GM12878 (cell line): ENCODE measurements at regions not wholly inside any gene's neighbourhood (a gene's known extent, or its start where the extent isn't known, plus 50 kb on each side); places are given as distances from the start of the nearest gene placed in this dataset.

ENCODE experiments used
- ATAC-seq: fragments of 200-7000 bp; cut with Tn5 transposase; 3 replicates; pipeline ENCODE4 v1.9.1; 2020; ENCODE audit warnings: mild to moderate bottlenecking, moderate library complexity
- BruUV-seq: library from RNA; stranded (reverse); fragments of 400-500 nt; replicated peaks from 2 replicates; lab custom pipeline; 2021; lab: Mats Ljungman, UMichigan
- CTCF ChIA-PET: fragments of 300-600 bp; sonication (Branson Sonifier 250); formaldehyde crosslinking; extraction: SDS; loops from one replicate; lab custom pipeline; 2021; ENCODE audit warnings: inconsistent platforms; lab: Yijun Ruan, JAX
- POLR2A ChIA-PET: fragments of 350-600 bp; formaldehyde crosslinking; extraction: SDS; loops from one replicate; lab custom pipeline; 2021; ENCODE audit warnings: inconsistent platforms; lab: Charles Lee
- RAD21 ChIA-PET: fragments of 300-600 bp; sonication (Branson Sonifier 250); formaldehyde crosslinking; loops from one replicate; lab custom pipeline; 2023; ENCODE audit warnings: antibody characterized with exemption; ENCODE audit not compliant: unreplicated experiment; lab: Charles Lee
- SMC1A ChIA-PET: fragments of 300-600 bp; sonication (Branson Sonifier 250); formaldehyde crosslinking; loops from one replicate; lab custom pipeline; 2023; ENCODE audit not compliant: unreplicated experiment, uncharacterized antibody; lab: Charles Lee
- DNase-seq: peaks from one replicate; pipeline ENCODE4 v3.0.0-alpha.2; 2011; ENCODE audit warnings: low read depth, low spot score
- FAIRE-seq: peaks from 3 replicates; lab custom pipeline; 2011; peaks lifted over from hg19 to GRCh38; lab: Jason Lieb, UNC
- H2AFZ ChIP-seq: 2 replicates; pipeline ENCODE4 v1.6.0; 2011; ENCODE audit warnings: low read depth, low read length, control low read depth; ENCODE audit not compliant: control insufficient read depth
- H3K27ac ChIP-seq: 2 replicates; pipeline ENCODE4 v1.5.1; 2011; ENCODE audit warnings: control low read depth; ENCODE audit not compliant: control insufficient read depth, insufficient read depth
- H3K27me3 ChIP-seq, 2 experiments: replicated peaks in 1 of 2; 2 replicates each; pipeline versions ENCODE4 v1.6.0 to v1.6.1; 2011; ENCODE audit warnings: low read length in 1 of 2; ENCODE audit not compliant: control insufficient read depth in 2 of 2, insufficient read depth in 2 of 2
- H3K36me3 ChIP-seq, 2 experiments: 2 replicates each; pipeline ENCODE4 v1.5.1; 2011; ENCODE audit warnings: low read length in 1 of 2; ENCODE audit not compliant: control insufficient read depth in 2 of 2, insufficient read depth in 2 of 2
- H3K4me1 ChIP-seq: 2 replicates; pipeline ENCODE4 v1.6.1; 2011; ENCODE audit warnings: mild to moderate bottlenecking, low read length, moderate library complexity, mixed read lengths; ENCODE audit not compliant: control insufficient read depth, insufficient read depth
- H3K4me2 ChIP-seq: 2 replicates; pipeline ENCODE4 v1.6.0; 2011; ENCODE audit warnings: control low read depth; ENCODE audit not compliant: control insufficient read depth, insufficient read depth
- H3K4me3 ChIP-seq: fragments of 200-600 bp; sonication (generic); 2 replicates; pipeline ENCODE4 v1.5.1; 2016
- H3K79me2 ChIP-seq: 2 replicates; pipeline ENCODE4 v1.6.0; 2011; ENCODE audit warnings: low read length; ENCODE audit not compliant: control insufficient read depth, insufficient read depth
- H3K9ac ChIP-seq: 2 replicates; pipeline ENCODE4 v1.8.0; 2011; ENCODE audit warnings: low read length, control low read depth, mixed read lengths; ENCODE audit not compliant: control insufficient read depth, insufficient read depth
- H3K9me3 ChIP-seq: replicated peaks from 3 replicates; pipeline ENCODE4 v1.5.1; 2011; ENCODE audit warnings: mild to moderate bottlenecking, low read length; ENCODE audit not compliant: control insufficient read depth, insufficient read depth
- H4K20me1 ChIP-seq: 2 replicates; pipeline ENCODE4 v1.6.0; 2011; ENCODE audit not compliant: control insufficient read depth, insufficient read depth
- ASH2L ChIP-seq: fragments of 300-600, 200-600 bp; sonication (generic); IDR thresholded peaks from 2 replicates; pipeline ENCODE4 v1.6.1; 2017; ENCODE audit warnings: low read depth, mild to moderate bottlenecking, borderline replicate concordance
- ATF7 ChIP-seq: fragments of 450-650 bp; IDR thresholded peaks from 2 replicates; pipeline ENCODE4 v1.6.1; 2016; ENCODE audit warnings: low read depth, mild to moderate bottlenecking
- BCL11A ChIP-seq: IDR thresholded peaks from 2 replicates; pipeline ENCODE4 v1.6.1; 2011; ENCODE audit warnings: low read depth, low read length
- BHLHE40 ChIP-seq, 2 experiments: fragments of 450-650 bp in 1 of 2; IDR thresholded peaks; 2 replicates each; pipeline ENCODE4 v1.6.1; 2011 to 2017; ENCODE audit warnings: low read depth in 2 of 2, borderline replicate concordance in 1 of 2, improper control_type of control experiment in 1 of 2, low read length in 1 of 2, mild to moderate bottlenecking in 1 of 2
- CHD2 ChIP-seq: IDR thresholded peaks from 2 replicates; pipeline ENCODE4 v1.6.1; 2011; ENCODE audit warnings: low read depth, low read length, improper control_type of control experiment, borderline replicate concordance
- DPF2 ChIP-seq: fragments of 450-650 bp; IDR thresholded peaks from 2 replicates; pipeline ENCODE4 v1.6.1; 2017; ENCODE audit warnings: mild to moderate bottlenecking
- JUNB ChIP-seq: IDR thresholded peaks from 2 replicates; pipeline ENCODE4 v1.6.1; 2016; ENCODE audit warnings: antibody characterized with exemption, mild to moderate bottlenecking
- LARP7 ChIP-seq: fragments of 450-650 bp; IDR thresholded peaks from 2 replicates; pipeline ENCODE4 v1.6.1; 2017; ENCODE audit warnings: mild to moderate bottlenecking
- MXI1 ChIP-seq: fragments of 150-350 bp; IDR thresholded peaks from 2 replicates; pipeline ENCODE4 v1.6.1; 2011; ENCODE audit warnings: low read depth, mild to moderate bottlenecking, inconsistent platforms, low read length, improper control_type of control experiment
- POLR2AphosphoS2 ChIP-seq: IDR thresholded peaks from 2 replicates; pipeline ENCODE4 v1.6.1; 2011; ENCODE audit warnings: low read depth, mild to moderate bottlenecking, low read length, improper control_type of control experiment, moderate library complexity
- RB1 ChIP-seq: fragments of 450-650 bp; formaldehyde crosslinking; IDR thresholded peaks from 2 replicates; pipeline ENCODE4 v1.6.1; 2017; ENCODE audit warnings: mild to moderate bottlenecking, borderline replicate concordance
- SUZ12 ChIP-seq: fragments of 200-600 bp; sonication (generic); IDR thresholded peaks from one replicate; pipeline ENCODE4 v1.6.1; 2018; ENCODE audit warnings: antibody characterized with exemption, mild to moderate bottlenecking; ENCODE audit not compliant: unreplicated experiment
- TAF1 ChIP-seq: IDR thresholded peaks from 2 replicates; pipeline ENCODE4 v1.6.1; 2011; ENCODE audit warnings: mild to moderate bottlenecking, low read depth, low read length, borderline replicate concordance
- WGBS: methylation state at CpG from one replicate; pipeline ENCODE4 v1.1.6; 2016; ENCODE audit warnings: low lambda C conversion rate; ENCODE audit not compliant: insufficient replicate concordance, insufficient coverage; ENCODE audit errors: missing lambda C conversion rate; 5-methylcytosine and 5-hydroxymethylcytosine counted together
- in situ Hi-C: fragments of 300-500 bp; cut with MboI; formaldehyde crosslinking; loops from 9 replicates; pipeline ENCODE4 v1.14.3; 2018; ENCODE audit warnings: mixed read lengths
- intact Hi-C: fragments of 100-400 bp; cut with micrococcal nuclease; formaldehyde crosslinking; loops from one replicate; pipeline ENCODE4 v1.14.2; 2022; ENCODE audit not compliant: unreplicated experiment
- TF ChIP-seq, protein P1 (sequence below): fragments of 450-650 bp; IDR thresholded peaks from 2 replicates; pipeline ENCODE4 v1.6.1; 2016; ENCODE audit warnings: mild to moderate bottlenecking
- TF ChIP-seq, protein P2 (sequence below): fragments of 150-350 bp; IDR thresholded peaks from 2 replicates; pipeline ENCODE4 v1.6.1; 2014; ENCODE audit warnings: mild to moderate bottlenecking, low read depth, low read length

DNA sequence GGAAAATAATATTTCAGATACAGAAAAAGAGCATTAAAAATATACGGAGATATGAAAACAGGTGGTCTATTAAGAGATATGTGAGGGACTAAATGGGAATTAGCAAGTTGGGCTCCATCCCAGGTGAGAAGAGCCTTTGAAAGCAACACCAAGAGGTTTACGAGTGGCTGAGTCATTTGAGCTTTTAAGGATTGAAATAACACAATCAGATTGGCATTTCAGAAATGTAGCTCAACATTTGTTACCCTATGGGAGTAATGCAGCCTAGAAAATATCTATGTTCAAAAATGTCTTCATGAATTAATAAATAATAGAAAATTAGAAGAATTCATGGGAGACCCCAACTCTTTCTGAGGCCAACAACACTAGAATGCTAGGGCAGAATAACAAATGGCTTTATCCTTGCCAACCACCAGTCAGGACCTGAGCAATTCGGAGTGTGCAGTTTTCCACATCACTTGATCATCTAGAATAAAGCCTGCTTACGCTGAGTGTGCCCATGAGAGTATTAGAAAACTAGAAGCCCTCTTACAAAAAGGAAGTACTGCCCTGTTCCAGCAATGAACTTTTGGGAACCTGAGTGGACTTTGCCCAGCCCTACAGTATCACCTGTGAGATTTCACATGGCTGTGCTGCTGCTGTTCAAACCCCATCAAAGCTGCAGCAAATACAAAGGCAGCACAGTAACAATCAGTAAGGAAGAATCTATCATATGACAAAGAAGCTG, 538.0 kb upstream of the CAMK1G start (continued):
- TF ChIP-seq MXI1, result no peak

DNA sequence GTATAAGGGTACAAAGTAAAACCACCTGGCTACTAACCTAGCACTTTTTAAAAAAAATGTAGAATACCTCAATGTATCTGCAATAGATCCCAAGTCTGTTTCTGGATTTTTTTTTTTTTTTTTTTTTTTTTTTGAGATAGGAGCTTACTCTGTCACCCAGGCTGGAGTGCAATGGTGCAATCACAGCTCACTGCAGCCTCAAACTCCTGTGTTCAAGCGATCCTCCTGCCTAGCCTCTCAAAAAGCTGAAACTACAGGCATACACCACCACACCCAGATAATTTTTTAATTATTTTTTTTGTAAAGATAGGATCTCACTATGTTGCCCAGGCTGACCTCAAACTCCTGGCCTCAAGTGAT, 537.5 kb upstream of the CAMK1G start:
- TF ChIP-seq BHLHE40 (IDR thresholded peaks at IDR 0.05; ENCODE audit: borderline replicate concordance in 1 of 2, low read depth in 2 of 2, low read length in 1 of 2) (no peak), ATF7 (no peak), JUNB (no peak), LARP7 (no peak), DPF2 (no peak), RB1 (no peak), SUZ12 (no peak), POLR2AphosphoS2 (no peak), BCL11A (no peak), CHD2 (no peak), ASH2L (no peak), TAF1 (no peak)
- TF ChIP-seq, protein P1, sequence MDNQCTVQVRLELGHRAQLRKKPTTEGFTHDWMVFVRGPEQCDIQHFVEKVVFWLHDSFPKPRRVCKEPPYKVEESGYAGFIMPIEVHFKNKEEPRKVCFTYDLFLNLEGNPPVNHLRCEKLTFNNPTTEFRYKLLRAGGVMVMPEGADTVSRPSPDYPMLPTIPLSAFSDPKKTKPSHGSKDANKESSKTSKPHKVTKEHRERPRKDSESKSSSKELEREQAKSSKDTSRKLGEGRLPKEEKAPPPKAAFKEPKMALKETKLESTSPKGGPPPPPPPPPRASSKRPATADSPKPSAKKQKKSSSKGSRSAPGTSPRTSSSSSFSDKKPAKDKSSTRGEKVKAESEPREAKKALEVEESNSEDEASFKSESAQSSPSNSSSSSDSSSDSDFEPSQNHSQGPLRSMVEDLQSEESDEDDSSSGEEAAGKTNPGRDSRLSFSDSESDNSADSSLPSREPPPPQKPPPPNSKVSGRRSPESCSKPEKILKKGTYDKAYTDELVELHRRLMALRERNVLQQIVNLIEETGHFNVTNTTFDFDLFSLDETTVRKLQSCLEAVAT, result no peak
- TF ChIP-seq, protein P2, sequence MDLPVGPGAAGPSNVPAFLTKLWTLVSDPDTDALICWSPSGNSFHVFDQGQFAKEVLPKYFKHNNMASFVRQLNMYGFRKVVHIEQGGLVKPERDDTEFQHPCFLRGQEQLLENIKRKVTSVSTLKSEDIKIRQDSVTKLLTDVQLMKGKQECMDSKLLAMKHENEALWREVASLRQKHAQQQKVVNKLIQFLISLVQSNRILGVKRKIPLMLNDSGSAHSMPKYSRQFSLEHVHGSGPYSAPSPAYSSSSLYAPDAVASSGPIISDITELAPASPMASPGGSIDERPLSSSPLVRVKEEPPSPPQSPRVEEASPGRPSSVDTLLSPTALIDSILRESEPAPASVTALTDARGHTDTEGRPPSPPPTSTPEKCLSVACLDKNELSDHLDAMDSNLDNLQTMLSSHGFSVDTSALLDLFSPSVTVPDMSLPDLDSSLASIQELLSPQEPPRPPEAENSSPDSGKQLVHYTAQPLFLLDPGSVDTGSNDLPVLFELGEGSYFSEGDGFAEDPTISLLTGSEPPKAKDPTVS, result no peak

More for the DNA sequence above, 537.5 kb upstream of the CAMK1G start:
- POLR2A ChIA-PET, result interaction anchor here (0.7 kb wide), 3 partner anchors 32 to 1160 kb away, joined by 4 to 10 read pairs (median 7); no protein-coding TSS in a partner anchor
- ATAC-seq (no peak), FAIRE-seq (no peak), DNase-seq (no peak)
- H4K20me1 ChIP-seq, result no peaks in the 10 kb centered on the region
- SMC1A ChIA-PET, result no interaction called here
- 0% methylated on average over 1 of the region's 1 CpG for WGBS
- no peak overlapping the region for H3K9ac ChIP-seq
- H3K4me3 ChIP-seq, result no peak overlapping the region
- no TSS peak for BruUV-seq
- intact Hi-C loops (no loop called here), in situ Hi-C loops (no loop called here)
- H3K4me2 ChIP-seq, result no peak overlapping the region
- no peaks in the 10 kb centered on the region for H3K4me1 ChIP-seq
- no peaks in the 10 kb centered on the region for H3K79me2 ChIP-seq
- RAD21 ChIA-PET, result no interaction called here
- CTCF ChIA-PET, result no interaction called here
- H3K9me3 ChIP-seq, result no peaks in the 10 kb centered on the region
- H3K27ac ChIP-seq, result no peak overlapping the region
- H3K36me3 ChIP-seq, result no peaks in the 10 kb centered on the region
- H3K27me3 ChIP-seq, result no peaks in the 10 kb centered on the region; a peak in 1 of 4 replicates
- H2AFZ ChIP-seq, result no peak overlapping the region
